ENCODE measurements at regions not wholly inside any gene's neighbourhood (a gene's known extent, or its start where the extent isn't known, plus 50 kb on each side); places are given as distances from the start of the nearest gene placed in this dataset.

- DNase-seq (ENCODE audit: low spot score): no peak
Observed at GRCh38 chr6:5946701-5947100, 60.0 kb downstream of the NRN1 start.

GRCh38 chr6:5946181-5946580 is 60.5 kb downstream of the NRN1 start:
- no peak for DNase-seq (ENCODE audit: low spot score)

- DNase-seq (ENCODE audit: low spot score): no peak
Observed at GRCh38 chr6:5943591-5943990, 63.1 kb downstream of the NRN1 start.

- no peak for DNase-seq (ENCODE audit: low spot score)
Observed at GRCh38 chr6:5942591-5942990, 64.1 kb downstream of the NRN1 start.

- DNase-seq (ENCODE audit: low spot score): no peak
Observed at GRCh38 chr6:5941188-5941587, 65.5 kb downstream of the NRN1 start.

GRCh38 chr6:5938934-5939333 is 67.8 kb downstream of the NRN1 start:
- DNase-seq (ENCODE audit: low spot score): no peak

GRCh38 chr6:5937936-5938706 is 68.6 kb downstream of the NRN1 start:
- DNase-seq (ENCODE audit: low spot score): no peak

GRCh38 chr6:5937169-5937909 is 69.4 kb downstream of the NRN1 start:
- DNase-seq (ENCODE audit: low spot score): no peak

- DNase-seq (ENCODE audit: low spot score): no peak
Observed at GRCh38 chr6:5936631-5937030, 70.1 kb downstream of the NRN1 start.

GRCh38 chr6:5936140-5936539 is 70.6 kb downstream of the NRN1 start:
- DNase-seq (ENCODE audit: low spot score): no peak

GRCh38 chr6:5930968-5931367 is 75.8 kb downstream of the NRN1 start:
- no peak for DNase-seq (ENCODE audit: low spot score)

- DNase-seq (ENCODE audit: low spot score): no peak
Observed at GRCh38 chr6:5930143-5930770, 76.5 kb downstream of the NRN1 start.

- DNase-seq (ENCODE audit: low spot score): no peak
Observed at GRCh38 chr6:5923840-5924239, 82.9 kb downstream of the NRN1 start.

GRCh38 chr6:5922230-5922629 is 84.5 kb downstream of the NRN1 start:
- no peak for DNase-seq (ENCODE audit: low spot score)

- DNase-seq (ENCODE audit: low spot score): no peak
Observed at GRCh38 chr6:5909721-5910120, 97.0 kb downstream of the NRN1 start.

- no peak for DNase-seq (ENCODE audit: low spot score)
Observed at GRCh38 chr6:5906842-5907241, 99.9 kb downstream of the NRN1 start.

GRCh38 chr6:5906340-5906670 is 100.4 kb downstream of the NRN1 start:
- DNase-seq (ENCODE audit: low spot score): no peak

- no peak for DNase-seq (ENCODE audit: low spot score)
Observed at GRCh38 chr6:5905431-5906339, 101.0 kb downstream of the NRN1 start.

GRCh38 chr6:5904532-5904931 is 102.2 kb downstream of the NRN1 start:
- no peak for DNase-seq (ENCODE audit: low spot score)

GRCh38 chr6:5899216-5900045 is 107.3 kb downstream of the NRN1 start:
- no peak for DNase-seq (ENCODE audit: low spot score)

GRCh38 chr6:5898563-5898962 is 108.2 kb downstream of the NRN1 start:
- no peak for DNase-seq (ENCODE audit: low spot score)

Measured in ecto neural progenitor cell (in vitro differentiated cells).